Panc1 (cell line): ENCODE measurements at regions not wholly inside any gene's neighbourhood (a gene's known extent, or its start where the extent isn't known, plus 50 kb on each side); places are given as distances from the start of the nearest gene placed in this dataset.

Experiments
- POLR2AphosphoS5 ChIP-seq: IDR thresholded peaks from 2 replicates; pipeline ENCODE4 v1.6.1; 2012; ENCODE audit warnings: mild to moderate bottlenecking, low read depth, low read length, moderate library complexity
- REST ChIP-seq, 2 experiments: IDR thresholded peaks; 2 replicates each; pipeline ENCODE4 v1.6.1; 2011 to 2012; ENCODE audit warnings: low read depth in 2 of 2, control low read depth in 1 of 2, low read length in 1 of 2, mild to moderate bottlenecking in 1 of 2, moderate library complexity in 1 of 2; ENCODE audit not compliant: insufficient read depth in 1 of 2
- SIN3A ChIP-seq: IDR thresholded peaks from 2 replicates; pipeline ENCODE4 v1.6.1; 2012; ENCODE audit warnings: low read depth, mild to moderate bottlenecking, low read length, moderate library complexity, borderline replicate concordance; ENCODE audit not compliant: insufficient read depth
- TCF7L2 ChIP-seq: IDR thresholded peaks from 2 replicates; pipeline ENCODE4 v1.6.1; 2011; ENCODE audit warnings: mild to moderate bottlenecking, low read depth, low read length, inconsistent platforms
- TF ChIP-seq, protein P1 (sequence below): fragments of 450-650 bp; IDR thresholded peaks from 2 replicates; pipeline ENCODE4 v1.5.1; 2017; ENCODE audit warnings: mild to moderate bottlenecking

DNA sequence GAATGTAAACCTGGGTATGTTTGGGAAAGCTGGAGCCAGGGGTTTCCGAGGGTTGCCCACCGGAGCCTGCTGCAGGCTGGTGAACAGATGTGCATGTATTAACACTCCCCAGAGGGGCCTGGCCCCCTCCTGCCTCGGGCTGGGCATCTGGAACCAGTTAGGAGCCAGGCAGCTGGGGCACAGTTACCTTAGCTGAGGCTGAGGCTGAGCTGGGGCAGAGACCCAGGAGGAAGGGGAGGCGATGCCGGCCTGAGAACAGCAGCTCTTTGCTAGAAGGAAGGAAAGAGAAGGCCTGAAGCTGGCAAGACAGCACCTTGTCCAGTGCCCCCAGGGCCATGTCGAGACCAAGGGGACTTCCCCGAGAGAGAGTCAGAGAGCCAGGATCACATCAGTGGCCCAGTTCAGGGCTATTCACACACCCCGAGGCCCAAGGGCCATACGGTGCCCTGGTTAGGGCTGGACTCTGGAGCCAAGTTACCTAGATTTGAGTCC, 65.8 kb downstream of the RMI2 start:
- TF ChIP-seq, protein P1, sequence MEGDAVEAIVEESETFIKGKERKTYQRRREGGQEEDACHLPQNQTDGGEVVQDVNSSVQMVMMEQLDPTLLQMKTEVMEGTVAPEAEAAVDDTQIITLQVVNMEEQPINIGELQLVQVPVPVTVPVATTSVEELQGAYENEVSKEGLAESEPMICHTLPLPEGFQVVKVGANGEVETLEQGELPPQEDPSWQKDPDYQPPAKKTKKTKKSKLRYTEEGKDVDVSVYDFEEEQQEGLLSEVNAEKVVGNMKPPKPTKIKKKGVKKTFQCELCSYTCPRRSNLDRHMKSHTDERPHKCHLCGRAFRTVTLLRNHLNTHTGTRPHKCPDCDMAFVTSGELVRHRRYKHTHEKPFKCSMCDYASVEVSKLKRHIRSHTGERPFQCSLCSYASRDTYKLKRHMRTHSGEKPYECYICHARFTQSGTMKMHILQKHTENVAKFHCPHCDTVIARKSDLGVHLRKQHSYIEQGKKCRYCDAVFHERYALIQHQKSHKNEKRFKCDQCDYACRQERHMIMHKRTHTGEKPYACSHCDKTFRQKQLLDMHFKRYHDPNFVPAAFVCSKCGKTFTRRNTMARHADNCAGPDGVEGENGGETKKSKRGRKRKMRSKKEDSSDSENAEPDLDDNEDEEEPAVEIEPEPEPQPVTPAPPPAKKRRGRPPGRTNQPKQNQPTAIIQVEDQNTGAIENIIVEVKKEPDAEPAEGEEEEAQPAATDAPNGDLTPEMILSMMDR, result no peak
- TF ChIP-seq POLR2AphosphoS5 (no peak), SIN3A (no peak), REST (IDR thresholded peaks at IDR 0.05; ENCODE audit: insufficient read depth in 1 of 2, low read depth in 2 of 2, low read length in 1 of 2) (no peak), TCF7L2 (no peak)
